Activated CD8-positive, alpha-beta memory T cell treated with anti-CD3 and anti-CD28 coated beads, Interleukin-2, amount 50 U/mL, for 1 hour (primary cell): ENCODE measurements at regions not wholly inside any gene's neighbourhood (a gene's known extent, or its start where the extent isn't known, plus 50 kb on each side); places are given as distances from the start of the nearest gene placed in this dataset.
A peak's percentile ranks its signal among the peaks of the same experiment; 100 is the strongest.
"Not testable (repeated sequence)": the region's sequence is repeated elsewhere in the genome, so short reads cannot be mapped to it uniquely, and the experiment has no call there.

ENCODE experiments used
- DNase-seq: peaks from one replicate; pipeline ENCODE4 v3.0.0-alpha.2; 2020; ENCODE audit errors: extremely low read depth

DNA sequence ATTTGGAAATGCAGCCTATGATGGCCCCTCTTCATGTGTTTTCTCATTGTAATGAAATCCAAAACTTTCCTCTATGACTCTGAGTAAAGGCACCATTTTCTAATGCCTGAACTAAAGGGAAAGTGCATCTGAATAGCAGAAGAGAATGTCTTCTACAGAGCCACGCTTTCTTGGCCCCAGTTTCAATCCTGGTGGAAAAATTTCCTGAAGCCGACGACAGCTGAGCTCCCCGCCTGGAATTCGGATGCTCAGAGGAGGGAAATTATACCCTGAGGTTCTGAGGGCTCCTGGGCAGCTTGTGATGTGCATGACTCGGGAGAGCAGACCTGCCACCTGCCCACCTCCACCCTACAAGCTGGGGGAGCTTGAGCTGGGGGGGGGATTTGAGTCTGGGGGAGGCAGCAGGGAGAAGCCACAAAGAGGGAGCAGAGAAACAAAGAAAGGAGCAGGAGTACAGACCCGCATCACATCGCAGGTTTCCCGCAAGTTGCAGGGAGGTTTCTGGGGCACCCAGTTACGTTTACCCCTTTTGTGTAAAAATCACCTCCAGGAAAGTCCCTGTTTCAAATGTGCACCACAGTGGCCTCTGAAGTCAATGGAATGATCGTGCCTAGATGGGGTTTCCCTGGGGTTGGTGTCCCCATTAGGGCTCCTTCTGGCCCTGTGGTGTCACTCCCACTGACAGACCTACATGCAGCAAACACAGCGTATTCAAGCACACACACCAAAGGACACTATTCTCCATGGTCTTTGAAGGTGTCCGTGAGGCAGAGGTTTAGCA, 145.6 kb upstream of the RBPJ start:
- no peak for DNase-seq

DNA sequence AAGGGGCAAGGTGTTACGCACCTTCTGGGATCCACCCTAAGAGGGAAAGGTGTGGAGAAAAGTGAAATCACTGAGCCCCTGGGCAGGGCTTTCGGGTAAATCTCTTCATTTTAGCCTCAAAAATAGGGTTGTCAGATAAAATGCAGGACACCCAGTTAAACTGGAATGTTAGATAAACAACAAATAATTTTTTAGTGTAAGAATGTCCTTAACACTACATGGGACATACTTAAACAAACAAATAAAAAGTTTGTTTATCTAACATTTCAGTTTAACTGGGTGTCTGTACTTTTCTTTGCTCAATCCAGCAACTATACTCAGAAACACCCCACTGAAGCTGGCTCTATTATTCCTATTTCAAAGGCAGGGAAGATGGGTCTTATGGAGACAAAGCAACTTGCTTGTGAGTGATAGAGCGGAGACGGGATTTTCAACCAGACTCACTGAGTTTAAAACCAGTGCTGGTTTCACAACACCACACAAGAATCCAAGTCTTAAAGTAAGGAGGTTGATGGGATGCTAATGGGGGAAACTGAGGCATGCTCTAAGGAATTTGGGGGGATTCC, 144.8 kb upstream of the RBPJ start:
- DNase-seq, result no peak

DNA sequence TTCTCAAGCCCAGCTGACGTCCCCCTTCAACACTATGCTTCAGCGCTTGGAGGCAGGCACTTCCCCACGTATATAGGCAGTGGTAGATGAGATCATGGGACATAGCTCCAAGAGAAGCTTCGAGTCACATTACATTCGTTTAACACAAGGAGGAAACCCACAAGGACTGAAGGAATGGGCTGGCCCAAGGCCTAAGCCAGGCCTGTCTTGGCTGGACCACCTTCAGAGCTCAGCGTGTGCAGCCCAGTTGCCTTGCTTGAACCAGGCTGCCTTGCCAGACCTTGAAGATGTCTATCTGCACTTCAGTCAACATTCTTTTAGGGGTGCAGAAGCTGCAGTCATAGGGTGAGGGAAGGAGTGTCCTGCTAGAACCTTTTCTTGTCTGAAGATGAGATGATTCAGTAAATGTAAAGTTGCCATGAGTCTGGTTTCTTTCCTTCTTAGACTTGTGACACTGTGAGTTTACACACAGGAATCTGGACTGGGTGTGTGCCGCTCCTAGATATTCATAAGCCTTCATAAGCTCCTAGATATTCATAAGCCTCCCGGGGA, 144.1 kb upstream of the RBPJ start:
- no peak for DNase-seq

DNA sequence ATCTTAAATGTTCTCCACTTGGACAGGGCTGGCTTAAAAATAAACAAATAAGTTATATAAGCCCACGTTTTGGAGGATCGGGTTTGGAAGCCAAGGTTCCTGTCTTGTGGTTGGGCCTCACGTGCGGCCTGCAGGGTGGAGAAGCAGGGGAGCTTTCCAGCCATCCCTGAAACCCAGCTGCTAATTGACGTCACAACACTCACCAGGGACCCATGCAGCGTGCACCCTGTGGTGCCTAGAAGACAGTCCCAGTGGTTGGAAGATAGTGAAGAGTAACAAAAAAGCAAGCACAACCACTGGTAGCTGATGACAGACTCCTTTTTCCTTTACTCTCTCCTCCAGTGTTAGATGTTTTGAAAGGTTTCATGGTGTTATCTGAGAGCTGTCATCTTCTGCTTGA, 142.0 kb upstream of the RBPJ start:
- DNase-seq, result no peak

DNA sequence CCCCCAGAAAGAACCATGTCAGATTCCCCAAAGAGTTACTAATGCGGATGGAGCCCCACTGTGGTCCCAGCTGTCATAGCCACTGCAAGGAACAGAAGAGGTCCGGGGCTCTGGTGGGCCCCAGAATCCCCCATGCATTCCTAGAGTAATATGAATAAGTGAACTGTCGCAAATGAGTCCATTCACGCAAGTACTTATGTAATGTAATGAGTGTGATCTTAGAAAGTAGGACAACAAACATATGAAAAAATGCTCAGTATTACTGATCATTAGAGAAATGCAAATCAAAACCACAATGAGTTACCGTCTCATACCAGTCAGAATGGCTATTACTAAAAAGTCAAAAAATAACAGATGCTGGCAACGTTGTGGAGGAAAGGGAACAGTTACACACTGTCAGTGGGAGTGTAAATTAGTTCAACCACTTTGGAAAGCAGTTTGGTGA, 141.5 kb upstream of the RBPJ start:
- no peak for DNase-seq

DNA sequence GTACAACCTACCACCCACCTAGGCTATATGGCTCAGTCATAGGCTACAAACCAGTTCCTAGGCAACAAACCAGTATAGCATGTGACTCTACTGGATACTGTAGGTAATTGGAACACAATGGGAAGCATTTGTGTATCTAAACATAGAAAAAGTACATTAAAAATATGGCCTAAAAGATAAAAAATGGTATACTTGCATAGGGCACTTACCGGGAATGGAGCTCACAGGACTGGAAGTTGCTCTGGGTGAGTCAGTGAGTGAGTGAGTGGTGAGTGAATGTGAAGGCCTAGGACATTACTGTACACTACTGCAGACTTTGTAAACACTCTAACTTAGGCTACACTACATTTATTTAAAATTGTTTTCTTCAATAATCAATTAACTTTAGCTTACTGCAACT, 139.2 kb upstream of the RBPJ start:
- no peak for DNase-seq

DNA sequence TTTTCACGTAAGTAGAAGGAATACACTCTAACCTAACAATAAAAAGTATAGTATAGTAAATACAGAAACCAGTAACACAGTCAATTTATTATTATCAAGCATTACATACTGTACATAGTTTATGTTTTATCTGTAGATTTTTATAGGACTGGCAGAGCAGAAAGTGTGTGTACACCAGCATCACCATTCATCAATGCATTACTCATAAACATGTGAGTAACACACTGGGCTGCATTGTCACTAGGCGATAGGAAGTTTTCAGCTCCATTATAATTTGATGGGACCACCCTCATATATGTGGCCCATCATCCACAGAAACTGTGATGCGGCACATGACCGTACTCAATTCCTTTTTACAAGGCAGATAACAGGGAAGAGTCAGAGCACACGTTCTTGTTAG, 137.8 kb upstream of the RBPJ start:
- no peak for DNase-seq

DNA sequence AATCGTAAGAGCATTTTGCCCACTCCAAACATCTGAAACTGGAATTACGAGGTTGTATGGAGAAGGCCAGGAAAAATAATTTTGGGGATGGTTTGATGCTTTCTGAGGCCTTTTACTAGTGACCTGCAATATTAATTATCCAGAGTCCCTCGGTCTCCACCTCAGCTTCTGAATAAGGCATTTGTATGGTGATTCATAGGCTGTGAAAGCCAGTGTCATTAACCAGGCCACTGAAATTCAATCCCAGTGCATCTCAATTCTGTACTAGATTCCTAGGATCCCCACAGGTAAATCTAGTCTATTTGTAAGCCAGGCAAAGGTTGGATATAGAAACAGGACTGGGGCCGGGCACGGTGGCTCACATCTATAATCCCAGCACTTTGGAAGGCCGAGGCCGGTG, 135.4 kb upstream of the RBPJ start:
- no peak for DNase-seq

DNA sequence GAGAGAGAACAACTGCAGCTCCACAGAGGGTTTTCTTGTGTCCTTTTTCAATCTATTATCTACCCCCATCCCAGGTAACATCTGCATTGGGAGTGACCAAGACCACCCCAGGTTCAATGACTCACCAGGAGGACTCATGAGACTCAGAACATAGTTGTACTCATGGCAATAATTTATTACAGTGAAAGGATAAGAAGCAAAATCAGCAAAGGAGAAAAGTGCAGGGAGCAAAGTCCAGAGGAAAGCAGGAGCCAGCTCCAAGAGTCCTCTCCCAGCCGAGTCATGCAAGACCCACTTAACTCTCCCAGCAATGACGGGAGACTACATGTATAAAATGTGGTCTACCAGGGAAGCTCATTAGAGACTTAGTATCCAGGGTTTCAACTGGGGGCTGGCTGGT, 129.5 kb upstream of the RBPJ start:
- no peak for DNase-seq

DNA sequence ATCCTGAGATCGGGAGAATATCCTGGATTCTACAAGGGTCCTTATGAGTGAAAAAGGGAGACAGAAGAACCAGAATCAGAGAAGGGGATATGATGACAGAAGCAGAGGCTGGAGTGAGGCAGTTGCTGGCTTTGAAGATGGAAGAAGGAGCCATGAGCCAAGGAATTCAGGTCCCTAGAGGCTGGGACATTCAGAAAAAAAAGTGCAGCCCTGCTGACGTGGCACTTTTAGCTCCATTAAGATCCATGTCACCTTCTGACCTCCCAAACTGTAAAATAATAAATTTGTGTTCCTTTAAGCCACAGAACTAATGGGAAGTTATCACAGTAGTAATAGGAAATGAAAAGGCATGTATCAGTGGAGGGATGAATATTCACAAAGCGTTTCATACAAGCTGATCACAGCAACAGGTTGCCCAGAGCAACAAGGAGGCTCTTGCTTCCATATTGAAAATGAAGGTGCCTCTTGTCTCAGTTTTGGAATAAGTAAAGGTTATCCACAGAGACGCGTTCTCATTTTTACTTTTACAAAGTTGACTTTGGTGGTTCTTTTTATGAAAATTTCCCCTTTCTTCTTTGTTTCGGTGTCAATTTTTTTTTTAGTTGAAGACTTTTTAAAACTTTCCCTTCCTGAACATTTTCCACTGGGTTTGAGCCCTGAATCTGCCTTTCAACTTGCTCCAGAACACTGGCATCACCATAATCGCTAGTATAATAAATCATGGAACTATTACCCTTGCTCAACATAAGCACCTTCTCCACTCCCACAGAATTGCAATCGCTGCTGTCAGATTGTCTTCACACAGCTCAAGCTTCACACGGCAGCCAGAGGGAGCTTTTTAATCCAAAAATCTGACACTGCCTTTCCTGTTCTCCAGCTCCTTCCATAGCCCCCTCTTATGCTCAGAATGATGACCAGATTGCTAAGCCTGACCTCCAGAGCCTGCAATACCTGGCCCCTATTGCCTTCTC, 127.6 kb upstream of the RBPJ start:
- DNase-seq, result no peak

DNA sequence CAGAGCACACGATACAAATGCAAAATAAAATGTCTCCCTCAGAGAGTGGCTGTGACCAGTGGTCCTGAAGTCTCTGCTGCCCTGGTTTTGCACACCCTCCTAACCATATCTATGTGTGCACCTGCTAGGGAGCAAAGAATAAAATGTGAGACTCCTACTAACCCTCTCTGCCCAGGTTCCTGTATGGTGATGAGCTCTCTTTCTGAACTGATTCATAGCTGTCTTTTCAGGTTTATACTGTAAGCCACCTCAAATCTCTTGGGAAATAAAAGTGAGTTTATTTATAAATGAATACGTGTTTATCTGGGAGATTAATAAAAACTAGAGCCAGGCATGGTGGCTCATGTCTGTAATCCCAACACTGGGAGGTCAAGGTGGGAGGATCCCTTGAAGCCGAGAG, 126.0 kb upstream of the RBPJ start:
- no peak for DNase-seq

DNA sequence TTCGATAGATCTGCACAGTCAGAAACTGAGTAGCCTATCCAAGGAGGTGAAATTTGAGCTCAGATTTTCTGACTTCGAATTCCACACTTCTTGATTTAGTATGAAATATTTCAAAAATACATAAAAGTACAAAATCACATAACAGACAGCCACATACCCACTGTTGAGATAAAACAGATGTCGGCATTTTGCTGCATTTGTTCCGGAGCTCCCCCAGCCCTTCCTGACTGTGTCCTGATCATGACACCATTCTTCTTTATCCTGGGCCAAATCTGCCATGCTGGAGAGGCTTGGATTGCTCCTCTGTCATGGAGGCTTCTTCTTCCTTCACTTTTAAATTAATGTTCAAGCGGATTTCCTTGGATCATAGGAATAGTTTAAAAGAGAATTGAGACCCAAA, 124.2 kb upstream of the RBPJ start:
- DNase-seq, result no peak

DNA sequence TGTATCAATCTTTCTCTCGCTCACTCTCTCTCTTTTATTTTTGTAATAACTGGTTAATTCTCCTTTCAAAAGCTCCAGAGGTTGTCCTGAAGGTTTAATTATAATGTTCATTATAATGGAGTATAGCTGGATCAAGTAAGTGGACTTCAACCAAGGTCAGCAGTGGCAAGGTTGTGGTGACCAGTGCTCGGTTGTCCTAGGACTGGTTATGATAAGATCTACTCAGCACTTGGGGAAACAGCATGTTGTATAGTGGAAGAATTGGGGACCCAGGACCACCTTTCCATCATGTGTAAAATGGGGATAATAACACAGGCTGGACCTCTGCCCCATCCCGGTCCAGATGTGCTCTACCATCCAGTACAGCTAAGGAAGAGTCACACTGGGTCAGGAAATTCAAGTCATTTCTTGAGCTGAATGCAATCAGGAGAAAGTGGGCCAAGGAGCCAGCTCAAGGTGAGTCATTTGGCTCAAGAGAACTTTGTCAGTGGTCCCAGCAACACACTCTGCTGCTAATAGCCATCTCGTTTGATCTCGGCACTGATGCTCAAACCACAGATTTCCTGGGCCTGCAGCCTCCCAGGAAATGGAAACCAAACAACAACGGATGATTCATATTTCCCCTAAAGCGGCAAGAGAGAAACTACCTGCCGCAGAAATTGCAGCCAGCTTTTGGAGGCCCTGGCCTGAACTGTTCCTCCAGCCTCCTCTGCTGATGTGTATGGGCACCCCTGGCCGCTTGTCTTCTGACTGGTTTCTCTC, 123.6 kb upstream of the RBPJ start:
- peak; percentile 18 for DNase-seq

DNA sequence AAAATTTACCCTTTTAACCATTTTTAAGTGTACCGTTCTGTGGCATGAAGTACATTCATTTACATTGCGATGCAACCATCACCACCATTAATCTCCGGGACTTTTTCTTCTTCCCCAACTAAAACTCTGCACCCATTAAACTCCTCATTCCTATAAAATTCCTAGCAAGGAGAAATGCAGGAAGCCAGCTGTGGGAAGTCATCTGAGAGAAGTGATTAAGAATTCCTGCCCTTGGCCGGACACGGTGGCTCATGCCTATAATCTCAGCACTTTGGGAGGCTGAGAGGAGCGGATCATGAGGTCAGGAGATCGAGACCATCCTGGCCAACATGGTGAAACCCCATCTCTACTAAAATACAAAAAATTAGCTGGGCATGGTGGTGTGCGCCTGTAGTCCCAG, 121.9 kb upstream of the RBPJ start:
- DNase-seq, result not testable (repeated sequence)

DNA sequence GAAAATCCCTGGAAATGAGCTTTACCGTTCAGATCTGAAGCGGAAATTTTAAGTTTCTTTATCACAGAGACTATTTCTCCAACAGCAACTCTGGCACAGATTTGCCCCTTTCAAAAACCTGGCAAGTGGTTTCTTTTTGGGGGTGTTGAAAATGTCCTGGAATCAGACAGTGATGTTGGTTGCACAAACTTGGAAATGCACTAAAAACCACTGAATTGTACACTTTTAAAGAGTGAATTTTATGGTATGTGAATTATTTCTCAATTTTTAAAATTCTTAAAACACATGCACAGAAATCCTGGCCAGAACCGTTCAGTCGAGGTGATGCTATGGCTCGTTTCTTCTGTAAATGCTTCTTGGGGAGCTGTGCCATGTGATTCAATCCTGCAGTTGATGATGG, 121.2 kb upstream of the RBPJ start:
- DNase-seq, result no peak

DNA sequence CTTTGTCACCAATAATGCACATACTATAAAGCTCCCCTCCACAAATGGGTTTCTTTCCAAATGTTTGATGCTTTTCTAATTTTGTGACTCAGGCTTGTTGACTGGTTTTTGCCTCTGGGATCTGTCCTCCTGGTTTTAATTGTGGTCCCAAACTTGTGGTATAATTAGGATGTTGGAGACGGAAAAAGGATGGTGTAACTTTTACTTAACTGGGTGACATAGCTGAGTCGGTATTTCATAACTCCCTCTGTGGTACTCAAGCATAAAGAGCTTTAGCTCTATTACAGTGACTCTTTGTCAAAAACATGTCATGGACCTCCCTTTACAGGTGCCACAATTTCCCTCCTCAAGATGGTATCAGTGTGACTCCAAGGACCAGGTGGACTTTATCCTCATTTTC, 119.7 kb upstream of the RBPJ start:
- DNase-seq, result no peak

DNA sequence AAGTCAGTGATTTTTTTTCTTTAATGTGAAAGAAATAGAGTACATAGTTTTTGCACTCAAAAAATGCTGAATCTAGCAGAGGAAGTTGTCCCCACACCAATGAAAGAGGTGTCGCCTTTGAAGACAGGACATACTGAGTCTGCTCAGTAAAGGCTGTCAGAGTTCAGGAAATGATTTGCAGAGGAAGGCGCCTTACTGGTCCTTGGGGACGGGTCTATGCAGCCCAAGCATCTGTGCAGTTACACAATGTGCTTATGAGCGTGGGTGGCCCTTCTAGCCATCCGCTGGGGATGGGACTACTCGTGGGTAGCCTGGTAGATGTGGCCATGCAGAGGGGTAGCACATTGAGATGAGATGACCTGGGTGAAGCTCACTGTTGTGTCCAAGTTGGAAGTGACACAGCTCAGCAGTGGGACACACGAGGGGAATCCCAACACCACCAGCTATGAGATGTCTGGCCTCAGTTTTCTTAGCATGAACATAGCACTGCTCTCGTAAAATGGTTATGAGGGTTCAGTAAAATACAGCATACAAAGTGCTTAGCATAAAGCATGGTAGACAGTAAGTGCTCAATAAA, 116.5 kb upstream of the RBPJ start:
- no peak for DNase-seq

DNA sequence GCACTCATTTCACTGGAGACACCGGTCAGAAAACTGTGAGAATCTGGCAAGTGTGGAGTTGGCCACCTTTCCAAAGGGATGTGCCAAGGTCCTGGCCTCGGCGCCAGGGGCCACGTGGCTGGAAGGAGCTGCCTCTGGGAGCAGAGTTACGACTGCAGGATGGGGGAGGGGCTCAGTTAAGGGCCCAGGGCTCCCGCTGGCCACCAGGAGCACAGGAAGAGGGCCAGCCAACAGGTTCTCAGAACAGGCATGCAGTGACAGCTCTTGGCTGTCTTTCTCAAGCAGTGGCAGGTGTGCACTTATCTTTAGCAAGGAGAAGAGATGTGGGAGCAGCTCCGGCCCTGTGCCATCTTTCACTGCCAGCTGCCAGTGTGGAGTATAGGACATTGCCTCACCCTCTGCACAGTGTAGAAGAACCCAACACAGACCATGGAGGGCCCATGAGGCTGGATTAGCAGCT, 115.9 kb upstream of the RBPJ start:
- no peak for DNase-seq

DNA sequence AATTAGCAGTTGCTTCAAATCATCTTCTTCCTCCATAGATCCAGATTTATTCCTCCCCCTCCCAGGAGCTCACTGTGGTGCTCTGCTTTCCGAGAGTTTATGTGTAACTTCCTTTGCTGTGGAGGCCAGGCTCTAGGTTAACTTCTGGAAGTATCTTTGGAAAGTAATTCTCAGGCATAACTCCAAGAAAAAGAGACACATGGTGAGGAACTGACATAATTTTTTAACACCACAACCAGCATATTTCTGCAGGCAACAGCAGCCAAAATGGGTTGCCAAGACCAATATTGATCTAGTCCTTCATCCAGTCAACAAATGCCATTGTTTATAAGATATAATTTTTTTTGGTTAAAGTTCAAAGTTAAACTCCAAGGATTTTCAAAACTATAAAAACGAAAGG, 114.5 kb upstream of the RBPJ start:
- no peak for DNase-seq

DNA sequence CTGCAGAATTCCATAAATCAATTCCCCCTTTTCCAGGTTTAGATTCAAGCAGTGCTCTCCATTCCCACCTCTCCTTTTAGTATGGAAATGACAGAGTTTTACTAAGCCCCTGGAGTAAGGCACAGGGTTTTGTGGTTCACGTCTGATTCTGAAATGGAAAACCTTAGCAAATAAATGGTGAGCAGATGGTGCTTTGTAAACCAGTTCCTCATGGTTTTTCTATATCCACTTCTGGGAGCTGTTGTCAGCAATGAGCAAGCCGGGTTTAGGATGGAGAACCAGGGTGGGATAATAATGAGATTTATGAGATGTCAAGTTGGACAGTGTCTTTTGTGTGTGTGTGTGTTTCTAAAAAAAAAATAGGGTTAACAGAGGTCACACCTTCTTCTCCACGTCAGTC, 113.8 kb upstream of the RBPJ start:
- DNase-seq, result no peak

DNA sequence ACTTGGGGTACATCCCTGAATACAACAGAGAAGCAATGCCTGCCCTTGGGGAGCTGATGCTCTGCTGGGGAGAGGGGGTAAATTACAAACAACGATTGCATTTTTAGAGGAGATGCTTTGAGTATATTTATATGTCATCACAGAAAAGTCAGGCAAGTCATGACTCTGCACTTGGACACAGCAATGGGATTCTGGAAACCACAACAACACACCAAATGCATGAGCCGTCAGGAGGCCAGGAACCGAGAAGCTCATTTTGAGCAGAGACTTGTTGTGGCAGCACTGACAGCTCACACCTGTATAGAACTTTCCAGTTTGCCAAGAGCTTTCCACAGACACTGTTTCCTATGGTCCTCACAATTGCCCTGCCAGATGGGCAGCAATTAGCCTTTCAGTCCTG, 113.2 kb upstream of the RBPJ start:
- no peak for DNase-seq
